DND-41 (cell line): ENCODE measurements at regions not wholly inside any gene's neighbourhood (a gene's known extent, or its start where the extent isn't known, plus 50 kb on each side); places are given as distances from the start of the nearest gene placed in this dataset.

Experiments used
- ATAC-seq: fragments of 200-7000 bp; cut with Tn5 transposase; 3 replicates; pipeline ENCODE4 v1.9.1; 2021; ENCODE audit warnings: low read depth; ENCODE audit not compliant: insufficient read depth
- DNase-seq: peaks from one replicate; pipeline ENCODE4 v3.0.0-alpha.2; 2020
- H2AFZ ChIP-seq: 2 replicates; pipeline ENCODE4 v1.6.0; 2012; ENCODE audit warnings: low read depth, low read length
- H3K27ac ChIP-seq: 2 replicates; pipeline ENCODE4 v1.5.1; 2012; ENCODE audit warnings: low read length, inconsistent platforms
- H3K27me3 ChIP-seq: fragments of 200-600 bp; sonication (generic); 2 replicates; pipeline ENCODE4 v1.6.0; 2012; ENCODE audit warnings: low read length, mild to moderate bottlenecking, inconsistent platforms; ENCODE audit not compliant: insufficient read depth, poor library complexity
- H3K36me3 ChIP-seq: 2 replicates; pipeline ENCODE4 v1.5.1; 2012; ENCODE audit warnings: low read length, inconsistent platforms; ENCODE audit not compliant: insufficient read depth
- H3K4me1 ChIP-seq: 2 replicates; pipeline ENCODE4 v1.5.1; 2012; ENCODE audit warnings: mild to moderate bottlenecking, low read length; ENCODE audit not compliant: insufficient read depth
- H3K4me2 ChIP-seq: 2 replicates; pipeline ENCODE4 v1.6.0; 2012; ENCODE audit warnings: mild to moderate bottlenecking, moderate library complexity, low read length, inconsistent platforms; ENCODE audit not compliant: insufficient read depth
- H3K4me3 ChIP-seq, 2 experiments: fragments of 200-600 bp in 1 of 2; shearing (Covaris generic) in 1 of 2; 2 replicates each; pipeline ENCODE4 v1.5.1; 2012 to 2016; ENCODE audit warnings: inconsistent platforms in 2 of 2, low read length in 2 of 2, mild to moderate bottlenecking in 2 of 2, low read depth in 1 of 2, moderate library complexity in 1 of 2
- H3K79me2 ChIP-seq: 2 replicates; pipeline ENCODE4 v1.6.0; 2012; ENCODE audit warnings: low read length, inconsistent platforms; ENCODE audit not compliant: insufficient read depth
- H3K9ac ChIP-seq: 2 replicates; pipeline ENCODE4 v1.6.0; 2012; ENCODE audit warnings: low read depth, mild to moderate bottlenecking, inconsistent platforms, low read length, moderate library complexity
- H3K9me3 ChIP-seq: 2 replicates; pipeline ENCODE4 v1.5.1; 2012; ENCODE audit warnings: low read length, moderate library complexity, mild to moderate bottlenecking, inconsistent platforms; ENCODE audit not compliant: insufficient read depth, severe bottlenecking
- H4K20me1 ChIP-seq: 2 replicates; pipeline ENCODE4 v1.6.0; 2012; ENCODE audit warnings: low read length; ENCODE audit not compliant: insufficient read depth
- EZH2 ChIP-seq: IDR thresholded peaks from 3 replicates; pipeline ENCODE4 v1.6.1; 2012; ENCODE audit warnings: borderline replicate concordance, low read depth, mild to moderate bottlenecking, moderate library complexity, low read length, inconsistent platforms; ENCODE audit not compliant: severe bottlenecking
- TF ChIP-seq, protein P1 (sequence below): IDR thresholded peaks from 2 replicates; pipeline ENCODE4 v1.5.1; 2012; ENCODE audit warnings: borderline replicate concordance, low read length, moderate library complexity, mild to moderate bottlenecking; ENCODE audit not compliant: poor library complexity, severe bottlenecking; ENCODE audit errors: extremely low read depth

DNA sequence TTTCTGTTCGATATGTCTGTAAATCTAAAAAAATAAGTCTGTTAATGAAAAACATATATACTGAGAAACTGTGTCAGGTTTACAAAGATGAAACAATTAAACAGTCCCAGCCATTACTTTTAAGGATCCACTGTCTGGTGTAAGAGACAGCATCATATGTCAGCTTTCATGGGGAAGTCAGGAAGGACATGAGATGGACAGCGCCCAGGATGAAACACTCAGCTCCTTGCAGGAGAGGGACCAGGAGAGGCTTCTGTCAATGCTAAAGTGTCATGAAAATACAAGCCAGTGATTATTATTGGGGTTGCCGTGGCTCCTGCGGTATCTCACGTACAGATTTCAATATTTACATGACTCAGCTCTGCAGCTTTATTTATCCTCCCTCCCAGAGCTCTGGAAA is 1524.6 kb downstream of the TBC1D22A start:
- Histone ChIP-seq H4K20me1 (no peaks in the 10 kb centered on the region), H3K4me3 (no peak overlapping the region), H3K79me2 (no peaks in the 10 kb centered on the region), H2AFZ (no peak overlapping the region), H3K27me3 (no peaks in the 10 kb centered on the region), H3K9me3 (no peaks in the 10 kb centered on the region), H3K27ac (no peak overlapping the region), H3K4me2 (no peak overlapping the region), H3K36me3 (no peaks in the 10 kb centered on the region), H3K9ac (no peak overlapping the region), H3K4me1 (no peaks in the 10 kb centered on the region)
- DNase-seq (no peak), ATAC-seq (no peak)
- no peak for TF ChIP-seq EZH2
- TF ChIP-seq, protein P1, sequence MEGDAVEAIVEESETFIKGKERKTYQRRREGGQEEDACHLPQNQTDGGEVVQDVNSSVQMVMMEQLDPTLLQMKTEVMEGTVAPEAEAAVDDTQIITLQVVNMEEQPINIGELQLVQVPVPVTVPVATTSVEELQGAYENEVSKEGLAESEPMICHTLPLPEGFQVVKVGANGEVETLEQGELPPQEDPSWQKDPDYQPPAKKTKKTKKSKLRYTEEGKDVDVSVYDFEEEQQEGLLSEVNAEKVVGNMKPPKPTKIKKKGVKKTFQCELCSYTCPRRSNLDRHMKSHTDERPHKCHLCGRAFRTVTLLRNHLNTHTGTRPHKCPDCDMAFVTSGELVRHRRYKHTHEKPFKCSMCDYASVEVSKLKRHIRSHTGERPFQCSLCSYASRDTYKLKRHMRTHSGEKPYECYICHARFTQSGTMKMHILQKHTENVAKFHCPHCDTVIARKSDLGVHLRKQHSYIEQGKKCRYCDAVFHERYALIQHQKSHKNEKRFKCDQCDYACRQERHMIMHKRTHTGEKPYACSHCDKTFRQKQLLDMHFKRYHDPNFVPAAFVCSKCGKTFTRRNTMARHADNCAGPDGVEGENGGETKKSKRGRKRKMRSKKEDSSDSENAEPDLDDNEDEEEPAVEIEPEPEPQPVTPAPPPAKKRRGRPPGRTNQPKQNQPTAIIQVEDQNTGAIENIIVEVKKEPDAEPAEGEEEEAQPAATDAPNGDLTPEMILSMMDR, result no peak

DNA sequence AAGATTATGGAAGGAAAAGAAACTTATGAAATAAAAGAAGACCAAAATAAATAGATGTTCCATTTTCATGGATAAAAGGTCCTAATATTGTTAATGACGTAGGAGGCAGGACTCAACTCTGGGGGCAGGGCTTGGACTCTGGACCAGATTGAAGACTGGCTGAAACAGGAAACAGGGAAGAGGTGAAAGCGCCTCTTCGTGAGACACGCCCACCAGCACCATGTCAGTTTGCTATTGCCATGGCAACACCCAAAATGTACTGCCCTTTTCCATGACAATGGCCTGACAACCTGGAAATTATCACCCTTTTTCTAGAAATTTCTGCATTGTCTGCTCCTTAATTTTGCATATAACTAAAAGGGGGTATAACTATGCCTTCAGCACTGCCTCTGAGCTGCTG is 1522.2 kb downstream of the TBC1D22A start:
- H3K9ac ChIP-seq, result no peak overlapping the region
- H3K4me2 ChIP-seq, result no peak overlapping the region
- no peak overlapping the region for H3K27ac ChIP-seq
- H2AFZ ChIP-seq, result no peak overlapping the region
- no peak for ATAC-seq
- H3K4me3 ChIP-seq, result no peak overlapping the region
- TF ChIP-seq, protein P1, result no peak
- no peak for TF ChIP-seq EZH2
- H3K79me2 ChIP-seq, result no peaks in the 10 kb centered on the region
- no peak for DNase-seq
- H3K4me1 ChIP-seq, result no peaks in the 10 kb centered on the region
- H3K27me3 ChIP-seq, result no peaks in the 10 kb centered on the region
- H4K20me1 ChIP-seq, result no peaks in the 10 kb centered on the region
- no peaks in the 10 kb centered on the region for H3K36me3 ChIP-seq
- H3K9me3 ChIP-seq, result no peaks in the 10 kb centered on the region

DNA sequence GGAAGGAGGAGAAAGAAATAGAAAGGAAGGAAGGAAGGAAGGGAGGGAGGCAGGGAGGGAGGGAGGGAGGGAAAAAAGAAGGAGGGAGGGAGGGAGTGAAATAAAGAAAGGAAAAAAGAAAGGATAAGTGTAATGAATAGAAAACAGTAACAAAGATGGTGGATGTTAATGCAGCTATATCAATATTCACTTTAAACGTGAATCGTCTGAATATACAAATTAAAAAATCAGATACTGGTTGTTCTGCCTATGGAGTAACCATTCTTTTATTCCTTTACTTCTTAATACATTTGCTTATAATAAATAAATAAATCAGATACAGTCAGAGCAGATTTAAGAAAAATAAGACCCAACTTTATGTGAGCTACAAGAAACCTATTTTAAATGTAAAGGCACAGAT is 1520.4 kb downstream of the TBC1D22A start:
- Histone ChIP-seq H3K4me1 (no peaks in the 10 kb centered on the region), H3K27me3 (no peaks in the 10 kb centered on the region), H3K4me2 (no peak overlapping the region), H4K20me1 (no peaks in the 10 kb centered on the region), H3K36me3 (no peaks in the 10 kb centered on the region), H3K9ac (no peak overlapping the region), H2AFZ (no peak overlapping the region), H3K27ac (no peak overlapping the region), H3K79me2 (no peaks in the 10 kb centered on the region), H3K4me3 (no peak overlapping the region), H3K9me3 (no peaks in the 10 kb centered on the region)
- ATAC-seq (no peak), DNase-seq (no peak)
- TF ChIP-seq, protein P1, result no peak
- no peak for TF ChIP-seq EZH2

DNA sequence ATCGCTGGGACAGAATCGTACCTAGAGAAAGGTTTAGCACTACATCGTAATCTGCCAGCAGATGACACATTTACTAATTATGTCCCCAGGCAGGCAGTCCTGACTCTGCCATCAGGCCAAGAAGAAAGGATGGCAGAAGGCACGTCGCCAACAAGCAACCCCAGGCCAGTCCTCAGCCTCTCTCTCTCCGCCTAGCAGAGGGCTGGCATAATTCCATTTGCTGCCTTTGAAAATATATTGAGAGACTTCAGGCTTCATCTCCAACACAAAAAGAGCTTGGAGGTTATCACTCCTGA is 1517.0 kb downstream of the TBC1D22A start:
- Histone ChIP-seq H3K36me3 (no peaks in the 10 kb centered on the region), H3K4me3 (no peak overlapping the region), H2AFZ (no peak overlapping the region), H3K9me3 (no peaks in the 10 kb centered on the region), H3K4me2 (no peak overlapping the region), H3K27me3 (no peaks in the 10 kb centered on the region), H3K4me1 (no peaks in the 10 kb centered on the region), H4K20me1 (no peaks in the 10 kb centered on the region), H3K79me2 (no peaks in the 10 kb centered on the region), H3K27ac (no peak overlapping the region), H3K9ac (no peak overlapping the region)
- DNase-seq (no peak), ATAC-seq (no peak)
- TF ChIP-seq, protein P1, result no peak
- TF ChIP-seq EZH2, result no peak
